GM12892 (cell line): ENCODE measurements at regions not wholly inside any gene's neighbourhood (a gene's known extent, or its start where the extent isn't known, plus 50 kb on each side); places are given as distances from the start of the nearest gene placed in this dataset.

Experiments used
- POLR2A ChIP-seq: IDR thresholded peaks from 2 replicates; pipeline ENCODE4 v1.6.1; 2011; ENCODE audit warnings: low read depth, low read length, control low read depth
- POLR2AphosphoS5 ChIP-seq: IDR thresholded peaks from 2 replicates; pipeline ENCODE4 v1.6.1; 2011; ENCODE audit warnings: low read depth, low read length, control low read depth
- TAF1 ChIP-seq: IDR thresholded peaks from 2 replicates; pipeline ENCODE4 v1.6.1; 2011; ENCODE audit warnings: low read depth, mild to moderate bottlenecking, control low read depth, low read length, borderline replicate concordance

GRCh38 chr18:61946449-61946848 lies 53.6 kb upstream of the RNF152 start:
- TF ChIP-seq POLR2A (no peak), TAF1 (no peak), POLR2AphosphoS5 (no peak)
